Left renal cortex interstitium (tissue), 4 donors: ENCODE measurements at regions not wholly inside any gene's neighbourhood (a gene's known extent, or its start where the extent isn't known, plus 50 kb on each side); places are given as distances from the start of the nearest gene placed in this dataset.

Experiments
- DNase-seq, 4 donors: peaks; one replicate each; pipeline ENCODE4 v3.0.0-alpha.2; 2013; ENCODE audit warnings: low read depth in 4 of 4, low spot score in 2 of 4, missing footprints in 1 of 4

- DNase-seq: no peak
These were observed 237.5 kb downstream of the COG6 start for GRCh38 chr13:39892721-39893685.

DNA sequence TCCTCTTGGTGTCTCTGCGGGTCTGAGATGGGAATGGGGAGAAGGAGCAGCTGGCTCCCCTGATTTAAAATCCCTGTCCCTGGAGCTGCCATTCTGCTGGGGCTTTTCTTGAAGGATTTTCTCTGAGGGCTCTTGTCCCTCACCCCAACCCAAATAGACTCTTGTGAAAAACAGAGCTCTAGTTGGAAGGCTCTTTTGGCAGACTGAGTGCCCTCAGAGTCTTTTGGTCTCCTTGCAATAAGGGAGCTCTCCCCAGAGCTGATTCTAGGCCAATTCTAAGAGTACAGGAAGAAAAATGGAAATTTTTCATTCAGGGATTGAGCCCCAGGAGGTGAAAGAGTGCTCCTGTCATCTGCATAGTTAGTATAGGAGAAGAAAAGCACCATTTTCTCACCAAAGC is 238.3 kb downstream of the COG6 start:
- DNase-seq: no peak

GRCh38 chr13:39894586-39894985 is 239.1 kb downstream of the COG6 start:
- no peak for DNase-seq

GRCh38 chr13:39895254-39895653 is 239.8 kb downstream of the COG6 start:
- no peak for DNase-seq

- DNase-seq: no peak
These were observed 242.2 kb downstream of the COG6 start for GRCh38 chr13:39897636-39898035.

GRCh38 chr13:39900106-39900750 is 244.8 kb downstream of the COG6 start:
- no peak for DNase-seq

- no peak for DNase-seq
These were observed 249.5 kb downstream of the COG6 start for GRCh38 chr13:39904959-39905358.

- DNase-seq: no peak
These were observed 254.2 kb downstream of the COG6 start for GRCh38 chr13:39909634-39910033.

DNA sequence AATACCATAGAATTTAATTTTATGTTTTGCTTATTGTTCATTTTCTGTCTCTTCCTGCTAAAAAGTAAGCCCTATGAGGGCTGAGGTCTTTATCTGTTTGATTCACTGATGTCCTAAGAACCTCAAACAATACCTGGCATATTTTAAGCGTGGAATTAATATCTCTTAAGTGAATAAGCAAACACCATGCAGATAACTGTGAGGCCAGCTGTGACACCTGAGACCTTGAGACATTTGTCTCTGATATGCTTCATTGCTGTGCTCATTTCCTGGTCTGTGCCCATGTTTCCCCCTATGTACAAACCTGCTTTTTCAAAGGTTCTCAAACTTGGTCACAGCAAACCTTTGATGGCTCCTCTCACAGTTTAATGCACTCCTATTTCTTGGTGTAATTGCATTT is 254.6 kb downstream of the COG6 start:
- no peak for DNase-seq

GRCh38 chr13:39910833-39911232 is 255.4 kb downstream of the COG6 start:
- DNase-seq: no peak

GRCh38 chr13:39913339-39913738 is 257.9 kb downstream of the COG6 start:
- no peak for DNase-seq

DNA sequence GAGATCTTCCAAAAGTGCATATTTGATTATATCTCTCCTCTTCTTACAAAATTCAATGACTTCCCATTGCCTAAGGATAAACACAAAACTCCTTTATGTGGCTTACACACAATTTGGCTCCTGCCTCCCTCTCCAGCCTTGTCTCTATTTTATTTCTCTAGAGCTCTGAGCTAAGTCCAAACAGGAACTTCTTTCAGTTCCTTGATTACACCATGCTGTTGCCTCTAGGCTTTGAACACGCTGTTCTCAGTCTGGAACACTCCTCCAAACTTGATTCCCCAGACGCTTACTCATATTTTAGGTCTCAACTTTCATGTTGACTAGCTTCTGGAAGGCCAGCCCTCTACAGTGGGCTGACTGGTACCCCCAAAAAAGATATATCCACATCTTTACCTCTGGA is 258.5 kb downstream of the COG6 start:
- DNase-seq: no peak

GRCh38 chr13:39915418-39915817 is 260.0 kb downstream of the COG6 start:
- no peak for DNase-seq

GRCh38 chr13:39916330-39916729 is 260.9 kb downstream of the COG6 start:
- DNase-seq: no peak

DNA sequence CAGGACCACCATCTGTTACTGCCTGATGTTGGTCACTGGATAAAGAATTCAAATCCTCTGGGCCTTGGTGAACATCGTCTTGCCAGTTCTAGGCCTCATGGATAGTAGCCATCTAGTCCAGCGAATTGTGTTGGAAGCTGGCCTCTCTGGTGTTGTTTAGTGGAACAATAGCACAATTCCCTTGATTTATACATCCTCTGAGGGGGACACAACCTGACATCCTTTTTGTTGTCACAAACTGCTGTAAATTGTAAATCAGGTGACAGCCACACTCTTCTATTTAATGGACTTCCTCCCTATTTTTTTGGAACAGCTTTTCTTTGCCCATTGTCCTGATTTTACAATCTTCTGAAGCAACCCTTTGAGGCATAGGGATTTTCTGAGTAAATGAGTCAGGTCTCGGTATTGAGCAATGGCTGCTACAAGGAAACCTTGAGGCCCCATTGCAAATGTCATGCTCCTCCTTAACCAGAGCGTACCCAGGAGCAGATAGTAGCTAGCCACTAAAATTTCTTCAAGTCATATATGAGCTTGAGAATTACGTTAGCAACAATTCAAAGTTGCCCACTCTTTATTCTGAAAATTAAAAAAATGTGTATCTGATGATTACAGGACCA is 263.3 kb downstream of the COG6 start:
- no peak for DNase-seq

DNA sequence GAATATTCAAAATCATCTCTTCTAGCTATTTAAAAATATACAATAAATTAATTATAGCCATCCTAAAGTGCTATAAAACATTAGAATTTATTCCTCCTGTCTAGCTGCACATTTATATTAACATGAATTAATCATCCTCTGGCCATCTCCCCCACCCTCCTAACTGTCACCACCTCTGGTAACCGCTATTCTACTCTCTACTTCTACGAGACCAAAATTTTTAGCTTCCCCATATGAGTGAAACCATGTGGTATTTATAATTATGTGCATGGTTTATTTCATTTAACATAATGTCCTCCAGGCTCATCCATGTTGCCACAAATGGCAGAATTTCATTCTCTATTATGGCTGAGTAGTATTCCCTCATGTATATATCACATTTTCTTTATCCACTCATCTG is 265.2 kb downstream of the COG6 start:
- no peak for DNase-seq

- no peak for DNase-seq
These were observed 270.9 kb downstream of the COG6 start for GRCh38 chr13:39926345-39926744.

- no peak for DNase-seq
These were observed 272.8 kb downstream of the COG6 start for GRCh38 chr13:39928261-39928660.

- DNase-seq: no peak
These were observed 274.1 kb downstream of the COG6 start for GRCh38 chr13:39929583-39929982.

- no peak for DNase-seq
These were observed 274.6 kb downstream of the COG6 start for GRCh38 chr13:39930060-39930459.
